ENCODE measurements at regions not wholly inside any gene's neighbourhood (a gene's known extent, or its start where the extent isn't known, plus 50 kb on each side); places are given as distances from the start of the nearest gene placed in this dataset.

GRCh38 chr9:12232836-12233235 lies 460.3 kb upstream of the TYRP1 start:
- TF ChIP-seq EZH2 (IDR thresholded peaks at IDR 0.05; ENCODE audit: borderline replicate concordance, insufficient read depth, low read depth, low read length, poor library complexity, severe bottlenecking), result no peak
- WGBS (ENCODE audit: insufficient coverage), result no CpG with 5 or more reads among the region's 3 CpGs
- no peaks in the 10 kb centered on the region for H3K79me2 ChIP-seq (ENCODE audit: control insufficient read depth, insufficient read depth, low read length)
- no peak overlapping the region for H3K27ac ChIP-seq (ENCODE audit: low read length in 2 of 2)
- no peak overlapping the region for H3K27ac Mint-ChIP-seq
- H2AFZ ChIP-seq (ENCODE audit: insufficient read depth, low read depth, low read length, poor library complexity, severe bottlenecking), result no peak overlapping the region
- peaks cover 0 to 4% (median 0%) of the 10 kb centered on the region in 3 donors for H3K9me3 ChIP-seq (ENCODE audit: control extremely low read depth in 1 of 3, control insufficient read depth in 2 of 3, insufficient read depth in 1 of 3, low read length in 2 of 3)
- no peaks in the 10 kb centered on the region for H3K27me3 Mint-ChIP-seq
- ChIA-PET CTCF (no interaction called here), POLR2A (no interaction called here)
- H3K4me1 Mint-ChIP-seq, result no peaks in the 10 kb centered on the region
- no peaks in the 10 kb centered on the region for H4K20me1 ChIP-seq (ENCODE audit: control insufficient read depth, insufficient read depth, low read length, poor library complexity, severe bottlenecking)
- no peak overlapping the region for H3K9ac ChIP-seq (ENCODE audit: low read length)
- peaks cover 10% of the 10 kb centered on the region for H3K9me3 Mint-ChIP-seq (ENCODE audit: insufficient read depth)
- DNase-seq (no peak), ATAC-seq (ENCODE audit: low read depth) (no peak)
- H3K4me1 ChIP-seq (ENCODE audit: control insufficient read depth in 2 of 2, insufficient read depth in 2 of 2, low read length in 2 of 2), result no peaks in the 10 kb centered on the region
- no peaks in the 10 kb centered on the region for H3K27me3 ChIP-seq (replicated peaks in 1 of 4; ENCODE audit: control extremely low read depth in 1 of 4, control insufficient read depth in 3 of 4, insufficient read depth in 4 of 4, low read length in 3 of 4)
- H3K4me2 ChIP-seq (replicated peaks; ENCODE audit: low read depth, low read length, poor library complexity, severe bottlenecking), result no peak overlapping the region
- no peaks in the 10 kb centered on the region for H3K36me3 ChIP-seq (replicated peaks in 1 of 2; ENCODE audit: control extremely low read depth in 1 of 2, control insufficient read depth in 1 of 2, extremely low read depth in 1 of 2, insufficient read depth in 2 of 2, low read length in 1 of 2)
- no peak overlapping the region for H3K4me3 Mint-ChIP-seq
- H3K4me3 ChIP-seq (ENCODE audit: control extremely low read depth in 1 of 5, extremely low read depth in 1 of 5, insufficient read depth in 1 of 5, low read depth in 2 of 5, low read length in 4 of 5), result no peak overlapping the region
- intact Hi-C loops (cut with micrococcal nuclease), result no loop called here

GRCh38 chr9:12253941-12254340 lies 439.2 kb upstream of the TYRP1 start:
- no peak overlapping the region for H3K4me3 Mint-ChIP-seq
- intact Hi-C loops (cut with micrococcal nuclease), result no loop called here
- no peak overlapping the region for H3K9ac ChIP-seq (ENCODE audit: low read length)
- peaks cover 7% of the 10 kb centered on the region for H3K9me3 Mint-ChIP-seq (ENCODE audit: insufficient read depth)
- no peaks in the 10 kb centered on the region for H3K36me3 ChIP-seq (replicated peaks in 1 of 2; ENCODE audit: control extremely low read depth in 1 of 2, control insufficient read depth in 1 of 2, extremely low read depth in 1 of 2, insufficient read depth in 2 of 2, low read length in 1 of 2)
- no peaks in the 10 kb centered on the region for H3K4me1 Mint-ChIP-seq
- ChIA-PET CTCF (no interaction called here), POLR2A (no interaction called here)
- no peaks in the 10 kb centered on the region for H3K27me3 ChIP-seq (replicated peaks in 1 of 4; ENCODE audit: control extremely low read depth in 1 of 4, control insufficient read depth in 3 of 4, insufficient read depth in 4 of 4, low read length in 3 of 4)
- no CpG with 5 or more reads among the region's 2 CpGs for WGBS (ENCODE audit: insufficient coverage)
- no peak for DNase-seq
- peaks cover 0 to 5% (median 0%) of the 10 kb centered on the region in 3 donors for H3K9me3 ChIP-seq (ENCODE audit: control extremely low read depth in 1 of 3, control insufficient read depth in 2 of 3, insufficient read depth in 1 of 3, low read length in 2 of 3)
- no peak for ATAC-seq (ENCODE audit: low read depth)
- TF ChIP-seq CTCF (IDR thresholded peaks at IDR 0.05), result no peak
- no peak for TF ChIP-seq EZH2 (IDR thresholded peaks at IDR 0.05; ENCODE audit: borderline replicate concordance, insufficient read depth, low read depth, low read length, poor library complexity, severe bottlenecking)
- no peak overlapping the region for H3K4me3 ChIP-seq (ENCODE audit: control extremely low read depth in 1 of 5, extremely low read depth in 1 of 5, insufficient read depth in 1 of 5, low read depth in 2 of 5, low read length in 4 of 5)
- H3K4me2 ChIP-seq (replicated peaks; ENCODE audit: low read depth, low read length, poor library complexity, severe bottlenecking), result no peak overlapping the region
- H4K20me1 ChIP-seq (ENCODE audit: control insufficient read depth, insufficient read depth, low read length, poor library complexity, severe bottlenecking), result no peaks in the 10 kb centered on the region
- H3K27ac Mint-ChIP-seq, result no peak overlapping the region
- H3K27me3 Mint-ChIP-seq, result no peaks in the 10 kb centered on the region
- no peaks in the 10 kb centered on the region for H3K4me1 ChIP-seq (ENCODE audit: control insufficient read depth in 2 of 2, insufficient read depth in 2 of 2, low read length in 2 of 2)
- no peaks in the 10 kb centered on the region for H3K79me2 ChIP-seq (ENCODE audit: control insufficient read depth, insufficient read depth, low read length)
- no peak overlapping the region for H3K27ac ChIP-seq (ENCODE audit: low read length in 2 of 2)
- H2AFZ ChIP-seq (ENCODE audit: insufficient read depth, low read depth, low read length, poor library complexity, severe bottlenecking), result no peak overlapping the region

Measured in B cell (primary cell).